ENCODE measurements at regions not wholly inside any gene's neighbourhood (a gene's known extent, or its start where the extent isn't known, plus 50 kb on each side); places are given as distances from the start of the nearest gene placed in this dataset.
"Not testable (repeated sequence)": the region's sequence is repeated elsewhere in the genome, so short reads cannot be mapped to it uniquely, and the experiment has no call there.

- DNase-seq (ENCODE audit: extremely low read depth, low read depth): no peak
- TF ChIP-seq CTCF (IDR thresholded peaks at IDR 0.05; ENCODE audit: low read depth, low read length, missing control alignments): no peak
- H3K4me3 ChIP-seq (replicated peaks; ENCODE audit: low read depth, low read length): no peak overlapping the region
Observed at GRCh38 chr6:11938285-11938890, 73.7 kb upstream of the HIVEP1 start.

- TF ChIP-seq CTCF (IDR thresholded peaks at IDR 0.05; ENCODE audit: low read depth, low read length, missing control alignments): no peak
- no peak overlapping the region for H3K4me3 ChIP-seq (replicated peaks; ENCODE audit: low read depth, low read length)
- no peak for DNase-seq (ENCODE audit: extremely low read depth, low read depth)
Observed at GRCh38 chr6:11934638-11935037, 77.5 kb upstream of the HIVEP1 start.

- not testable (repeated sequence) for DNase-seq (ENCODE audit: extremely low read depth, low read depth); H3K4me3 ChIP-seq (replicated peaks; ENCODE audit: low read depth, low read length)
Observed at GRCh38 chr6:11932892-11933291, 79.2 kb upstream of the HIVEP1 start.

- no peak overlapping the region for H3K4me3 ChIP-seq (replicated peaks; ENCODE audit: low read depth, low read length)
- no peak for TF ChIP-seq CTCF (IDR thresholded peaks at IDR 0.05; ENCODE audit: low read depth, low read length, missing control alignments)
- no peak for DNase-seq (ENCODE audit: extremely low read depth, low read depth)
Observed at GRCh38 chr6:11931296-11932035, 80.6 kb upstream of the HIVEP1 start.

- not testable (repeated sequence) for DNase-seq (ENCODE audit: extremely low read depth, low read depth); H3K4me3 ChIP-seq (replicated peaks; ENCODE audit: low read depth, low read length)
Observed at GRCh38 chr6:11930834-11931233, 81.3 kb upstream of the HIVEP1 start.

- no peak overlapping the region for H3K4me3 ChIP-seq (replicated peaks; ENCODE audit: low read depth, low read length)
- DNase-seq (ENCODE audit: extremely low read depth, low read depth): no peak
- no peak for TF ChIP-seq CTCF (IDR thresholded peaks at IDR 0.05; ENCODE audit: low read depth, low read length, missing control alignments)
Observed at GRCh38 chr6:11930240-11930639, 81.9 kb upstream of the HIVEP1 start.

- no peak for DNase-seq (ENCODE audit: extremely low read depth, low read depth)
- no peak overlapping the region for H3K4me3 ChIP-seq (replicated peaks; ENCODE audit: low read depth, low read length)
- no peak for TF ChIP-seq CTCF (IDR thresholded peaks at IDR 0.05; ENCODE audit: low read depth, low read length, missing control alignments)
Observed at GRCh38 chr6:11929241-11929835, 82.8 kb upstream of the HIVEP1 start.
